Omental fat pad (tissue), 3 donors: ENCODE measurements at regions not wholly inside any gene's neighbourhood (a gene's known extent, or its start where the extent isn't known, plus 50 kb on each side); places are given as distances from the start of the nearest gene placed in this dataset.

Experiments
- ATAC-seq: fragments of 150-250 bp; one replicate; pipeline ENCODE4 v1.9.1; 2016; ENCODE audit warnings: mild to moderate bottlenecking, moderate library complexity; ENCODE audit not compliant: low FRiP score
- DNase-seq: peaks from one replicate; pipeline ENCODE4 v3.0.0-alpha.2; 2019; ENCODE audit warnings: low spot score
- TF ChIP-seq, protein P1 (sequence below), 3 donors: fragments of 450-650 bp; IDR thresholded peaks; one replicate each; pipeline ENCODE4 v1.5.1; 2016 to 2017; ENCODE audit warnings: antibody characterized with exemption in 3 of 3, mild to moderate bottlenecking in 3 of 3, moderate library complexity in 2 of 3

DNA sequence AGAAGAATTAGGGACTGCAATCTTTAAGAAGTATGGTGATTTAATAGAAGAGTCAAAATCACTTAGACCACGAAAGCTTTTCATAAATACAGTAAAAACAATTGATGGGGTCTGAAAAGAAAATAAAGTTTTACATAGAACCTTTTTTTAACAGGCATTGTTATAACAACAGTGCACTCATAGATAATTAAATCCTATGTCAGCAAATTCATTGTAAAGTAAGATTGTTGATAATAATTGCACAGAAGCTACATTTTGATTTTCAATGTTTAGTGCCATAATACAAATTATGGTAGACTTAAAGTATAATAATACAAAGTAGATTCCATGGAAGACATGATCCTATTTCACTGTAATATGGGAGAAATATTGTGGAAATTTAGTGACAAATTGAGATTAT is 130.7 kb upstream of the FSIP2 start:
- TF ChIP-seq, protein P1, sequence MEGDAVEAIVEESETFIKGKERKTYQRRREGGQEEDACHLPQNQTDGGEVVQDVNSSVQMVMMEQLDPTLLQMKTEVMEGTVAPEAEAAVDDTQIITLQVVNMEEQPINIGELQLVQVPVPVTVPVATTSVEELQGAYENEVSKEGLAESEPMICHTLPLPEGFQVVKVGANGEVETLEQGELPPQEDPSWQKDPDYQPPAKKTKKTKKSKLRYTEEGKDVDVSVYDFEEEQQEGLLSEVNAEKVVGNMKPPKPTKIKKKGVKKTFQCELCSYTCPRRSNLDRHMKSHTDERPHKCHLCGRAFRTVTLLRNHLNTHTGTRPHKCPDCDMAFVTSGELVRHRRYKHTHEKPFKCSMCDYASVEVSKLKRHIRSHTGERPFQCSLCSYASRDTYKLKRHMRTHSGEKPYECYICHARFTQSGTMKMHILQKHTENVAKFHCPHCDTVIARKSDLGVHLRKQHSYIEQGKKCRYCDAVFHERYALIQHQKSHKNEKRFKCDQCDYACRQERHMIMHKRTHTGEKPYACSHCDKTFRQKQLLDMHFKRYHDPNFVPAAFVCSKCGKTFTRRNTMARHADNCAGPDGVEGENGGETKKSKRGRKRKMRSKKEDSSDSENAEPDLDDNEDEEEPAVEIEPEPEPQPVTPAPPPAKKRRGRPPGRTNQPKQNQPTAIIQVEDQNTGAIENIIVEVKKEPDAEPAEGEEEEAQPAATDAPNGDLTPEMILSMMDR (IDR thresholded peaks at IDR 0.05) = no peak
- DNase-seq (no peak), ATAC-seq (no peak)

DNA sequence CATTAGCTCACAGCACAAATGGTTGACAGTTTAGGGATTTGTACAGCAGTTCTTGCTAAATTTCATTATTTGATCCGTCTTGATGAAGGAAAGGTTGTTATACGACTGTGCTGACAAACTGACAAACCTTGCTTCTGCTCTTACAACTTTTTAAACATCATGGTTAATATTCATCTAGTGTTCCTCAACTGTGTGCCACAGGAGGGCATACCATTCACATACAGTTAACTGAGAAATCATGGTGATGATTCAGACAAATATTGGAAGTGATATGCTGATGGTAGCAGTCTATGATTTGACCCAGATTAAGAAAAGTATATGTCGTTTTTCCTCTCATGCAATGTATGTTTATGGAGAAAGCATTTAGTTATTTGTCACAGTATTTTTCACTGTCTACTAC is 129.8 kb upstream of the FSIP2 start:
- TF ChIP-seq, protein P1 (IDR thresholded peaks at IDR 0.05) = no peak
- DNase-seq (no peak), ATAC-seq (no peak)

DNA sequence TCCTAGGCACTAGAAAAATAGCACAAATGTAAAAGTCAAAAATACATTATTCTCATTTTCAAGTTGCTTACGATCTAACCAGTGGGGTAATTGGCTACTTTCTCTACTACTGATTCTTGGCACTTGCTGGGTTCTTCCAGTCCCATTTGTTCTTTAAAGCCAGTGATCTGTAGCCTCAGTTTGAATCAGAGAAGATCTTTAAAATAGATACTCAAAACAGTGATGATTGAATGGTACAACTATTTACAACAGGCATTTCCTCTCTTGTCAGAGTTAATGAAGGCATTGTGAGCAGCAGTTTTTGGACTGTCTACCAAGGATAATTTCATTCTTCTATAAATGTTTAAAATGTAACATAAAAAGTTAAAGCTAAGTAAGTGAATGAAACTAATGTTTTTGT is 128.3 kb upstream of the FSIP2 start:
- DNase-seq (no peak), ATAC-seq (no peak)
- TF ChIP-seq, protein P1 (IDR thresholded peaks at IDR 0.05) = no peak

DNA sequence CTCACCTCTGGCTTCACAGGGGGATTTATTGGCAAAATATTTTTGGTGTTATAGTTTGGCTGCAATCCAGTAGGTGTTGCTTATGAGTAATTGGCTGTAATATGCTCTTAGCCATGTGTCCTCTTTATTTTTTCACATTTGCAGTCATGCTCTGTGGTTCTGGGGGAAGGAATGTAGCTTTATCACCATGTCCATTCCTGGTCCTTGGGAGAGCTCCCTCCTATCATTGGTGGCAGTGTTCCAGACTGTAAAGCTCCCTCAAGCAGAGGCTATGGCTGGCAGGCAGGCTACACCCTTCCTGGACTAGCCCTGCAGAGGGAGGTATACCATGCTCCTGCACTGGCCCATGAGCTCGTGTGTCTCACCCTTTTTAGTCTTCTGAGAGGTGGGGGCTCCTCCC is 120.0 kb upstream of the FSIP2 start:
- no peak for ATAC-seq

DNA sequence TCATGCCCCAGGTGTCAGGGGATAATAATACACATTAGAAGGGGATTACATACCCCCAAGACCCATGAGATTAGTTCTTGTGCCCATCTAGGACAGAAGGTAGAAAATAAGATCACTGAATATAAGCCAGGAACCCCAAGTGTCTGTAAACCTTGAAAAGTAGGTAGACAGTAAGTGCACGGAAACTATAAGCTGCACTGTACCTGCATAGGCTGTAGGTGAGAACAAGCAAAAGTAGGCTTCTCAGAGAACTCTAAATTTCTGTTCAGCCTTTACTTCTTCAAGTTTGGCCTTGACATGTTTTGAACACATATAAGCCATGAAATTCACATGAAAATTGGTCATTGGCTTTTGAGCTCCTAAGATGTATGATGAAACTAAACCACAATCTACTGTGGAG is 113.0 kb upstream of the FSIP2 start:
- ATAC-seq (no peak), DNase-seq (no peak)
- TF ChIP-seq, protein P1 (IDR thresholded peaks at IDR 0.05) = no peak

More for the DNA sequence above, 120.0 kb upstream of the FSIP2 start:
- TF ChIP-seq, protein P1 (IDR thresholded peaks at IDR 0.05) = no peak
- no peak for DNase-seq

DNA sequence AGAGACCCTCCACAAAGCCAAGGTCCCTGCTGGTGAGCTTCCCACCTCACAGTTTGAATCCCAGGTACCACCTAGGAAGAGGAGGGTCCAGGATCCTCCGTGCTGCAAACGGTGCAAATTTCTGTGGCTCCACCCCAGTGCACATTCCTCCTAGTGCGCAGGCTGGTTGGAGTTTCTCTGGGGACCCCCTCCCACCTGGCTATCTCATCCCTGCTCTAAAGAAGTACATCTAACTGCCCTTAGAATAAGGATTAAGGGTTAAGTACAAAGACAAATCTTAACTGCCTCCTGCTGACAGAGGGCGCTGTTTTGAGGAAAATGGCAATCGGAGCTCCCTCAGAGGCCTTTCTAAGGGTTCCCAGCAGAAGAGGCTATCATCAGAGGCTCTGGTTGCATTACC is 109.6 kb upstream of the FSIP2 start:
- no peak for DNase-seq
- TF ChIP-seq, protein P1 (IDR thresholded peaks at IDR 0.05) = no peak
- ATAC-seq = no peak

DNA sequence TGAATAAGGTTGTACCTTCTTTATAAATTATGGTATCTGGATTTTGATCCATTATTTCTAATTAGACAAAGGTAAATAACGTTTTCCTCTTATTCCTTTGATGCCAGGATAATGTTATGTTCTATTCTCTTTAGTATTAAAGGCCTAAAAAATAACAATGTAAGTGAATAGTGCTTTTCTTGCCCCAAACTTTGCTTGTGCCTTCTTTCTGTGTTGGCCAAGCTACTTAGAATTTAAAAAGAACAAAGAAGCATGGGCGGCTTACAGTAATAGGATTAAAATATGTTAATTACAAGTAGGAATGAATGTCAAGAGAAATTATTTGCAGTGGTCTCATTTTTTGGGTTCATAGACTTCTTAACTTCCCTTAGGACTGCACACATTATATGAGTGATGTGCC is 105.0 kb upstream of the FSIP2 start:
- DNase-seq (no peak), ATAC-seq (no peak)
- TF ChIP-seq, protein P1 (IDR thresholded peaks at IDR 0.05) = no peak
